HG02884 (cell line): ENCODE measurements at regions not wholly inside any gene's neighbourhood (a gene's known extent, or its start where the extent isn't known, plus 50 kb on each side); places are given as distances from the start of the nearest gene placed in this dataset.
"Not testable (repeated sequence)": the region's sequence is repeated elsewhere in the genome, so short reads cannot be mapped to it uniquely, and the experiment has no call there.

ENCODE experiments used
- ATAC-seq: cut with Tn5 transposase; IDR thresholded peaks from one replicate; pipeline ENCODE4 v1.9.1; 2021; ENCODE audit warnings: mild to moderate bottlenecking, moderate library complexity; ENCODE audit not compliant: unreplicated experiment

- ATAC-seq, result no peak
Observed at GRCh38 chr2:59413751-59414570, 1139.5 kb downstream of the BCL11A start.

GRCh38 chr2:59399126-59399525 lies 1154.3 kb downstream of the BCL11A start:
- ATAC-seq, result no peak

DNA sequence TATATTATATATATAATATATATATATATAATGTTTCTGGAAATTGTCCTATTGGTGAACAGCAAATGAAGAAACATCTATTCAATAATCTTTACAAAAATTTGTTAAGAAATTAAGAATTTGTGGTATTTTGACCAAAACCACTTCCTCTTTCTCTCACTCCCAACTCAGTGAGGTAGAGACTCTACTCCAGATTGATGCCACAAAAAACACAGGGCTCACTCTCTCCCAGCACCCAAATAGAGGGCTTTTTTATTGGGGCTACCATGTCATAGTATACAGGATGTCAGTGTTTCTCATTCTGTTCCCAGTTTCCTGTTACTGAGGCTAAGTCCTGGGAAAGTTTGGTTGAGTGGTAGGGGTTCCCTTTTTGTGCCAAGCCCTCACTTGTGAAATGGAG lies 1155.4 kb downstream of the BCL11A start:
- ATAC-seq, result no peak

DNA sequence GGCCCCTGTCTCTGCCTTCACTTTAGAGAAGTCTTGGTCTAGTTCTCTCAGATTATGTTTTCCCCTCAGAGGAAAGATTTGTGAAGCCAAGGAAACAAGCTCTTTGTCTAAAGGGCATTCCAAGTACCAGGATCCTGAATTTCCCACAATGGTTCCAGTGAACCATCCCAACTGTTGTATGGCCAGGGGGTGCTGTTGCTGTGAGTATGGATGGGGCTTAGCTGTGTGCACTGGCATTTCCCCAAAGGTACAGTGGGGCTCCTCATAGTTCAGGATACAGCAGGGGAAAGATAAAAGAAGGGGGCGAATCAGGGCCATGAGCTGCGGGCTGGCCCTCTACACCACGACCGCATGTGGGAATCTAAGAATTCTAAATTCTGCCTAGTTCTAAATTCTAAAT lies 1154.0 kb upstream of the FANCL start:
- no peak for ATAC-seq

- no peak for ATAC-seq
Observed at GRCh38 chr2:59391896-59392295, 1150.8 kb upstream of the FANCL start.

DNA sequence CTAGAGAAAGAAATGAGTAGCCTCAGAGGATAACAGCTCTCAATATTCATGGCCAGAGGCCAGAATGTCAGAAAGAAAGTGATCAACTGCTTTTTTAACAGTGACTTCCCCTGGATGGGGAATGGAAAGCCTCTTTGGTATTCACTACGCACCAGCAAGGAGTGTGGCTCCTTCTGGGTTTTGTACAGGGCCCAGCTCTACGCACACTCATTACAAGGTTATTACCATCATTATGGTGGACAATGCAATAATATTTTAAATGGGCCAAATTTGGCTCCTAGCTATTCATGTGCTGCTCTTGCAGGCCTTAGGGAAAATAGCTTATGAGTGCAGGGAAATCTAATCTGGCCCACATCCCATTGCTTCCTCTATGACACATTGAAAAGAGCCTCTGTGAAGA lies 1149.5 kb upstream of the FANCL start:
- no peak for ATAC-seq

GRCh38 chr2:59389240-59389639 lies 1148.1 kb upstream of the FANCL start:
- no peak for ATAC-seq

- no peak for ATAC-seq
Observed at GRCh38 chr2:59385971-59386370, 1144.8 kb upstream of the FANCL start.

DNA sequence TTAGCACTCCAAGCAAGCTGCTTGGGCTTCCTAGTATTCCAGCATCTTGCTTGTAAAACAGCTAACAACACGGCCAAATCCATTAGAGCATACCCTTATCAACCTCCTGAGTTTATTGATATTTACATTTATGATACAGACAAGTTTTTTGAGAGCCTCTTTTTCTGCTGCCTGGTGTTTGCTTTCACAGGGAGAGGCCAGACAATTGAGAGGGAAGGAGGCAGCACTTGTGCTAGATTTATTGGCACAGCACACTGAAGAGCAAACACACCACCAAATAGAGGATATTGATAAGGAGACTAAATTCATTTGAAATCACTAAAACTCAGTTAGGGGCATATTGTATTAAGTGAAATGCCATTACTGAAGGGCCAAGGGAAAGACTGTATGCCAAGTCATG lies 1142.3 kb upstream of the FANCL start:
- ATAC-seq, result no peak

GRCh38 chr2:59378127-59378526 lies 1137.0 kb upstream of the FANCL start:
- ATAC-seq, result no peak

DNA sequence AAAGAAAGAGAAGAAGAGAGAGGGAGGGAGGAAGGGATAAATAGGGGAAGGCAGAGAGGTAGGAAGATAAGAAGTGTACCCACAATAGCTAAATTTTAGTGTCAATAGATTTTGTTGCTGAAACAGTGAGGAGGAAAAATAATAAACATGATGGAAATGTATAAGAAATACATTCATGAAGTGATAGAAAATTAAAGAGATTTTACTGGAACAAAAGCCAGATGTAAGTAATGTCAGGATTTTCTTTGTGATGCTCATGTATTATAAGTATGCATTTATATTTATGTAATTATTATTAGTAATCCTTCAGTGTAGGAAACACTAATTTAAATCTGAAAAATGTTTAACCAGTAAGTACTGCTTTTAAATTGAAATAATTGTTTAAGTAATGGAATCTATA lies 1125.2 kb upstream of the FANCL start:
- ATAC-seq, result no peak

- ATAC-seq, result no peak
Observed at GRCh38 chr2:59354498-59354897, 1113.4 kb upstream of the FANCL start.

- ATAC-seq, result no peak
Observed at GRCh38 chr2:59353306-59353921, 1112.3 kb upstream of the FANCL start.

GRCh38 chr2:59342166-59342565 lies 1101.0 kb upstream of the FANCL start:
- no peak for ATAC-seq

DNA sequence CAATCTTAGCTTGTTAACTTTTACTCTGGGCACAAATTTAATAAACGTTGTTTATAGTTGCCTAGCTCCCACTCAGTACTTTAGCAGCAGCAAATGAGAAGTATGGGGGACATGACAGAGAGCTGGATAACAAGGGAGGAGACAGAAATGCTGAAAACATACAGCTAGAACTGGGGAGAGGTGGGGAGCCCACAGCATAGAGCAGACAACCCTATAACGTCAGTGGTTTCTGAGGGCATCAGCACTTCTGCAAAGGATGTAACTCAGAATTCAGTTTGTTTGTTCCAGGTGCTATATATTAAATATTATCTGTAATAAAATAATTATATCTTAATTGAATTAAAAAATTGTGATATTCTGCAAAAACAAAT lies 1098.7 kb upstream of the FANCL start:
- ATAC-seq, result no peak

GRCh38 chr2:59339121-59339836 lies 1098.2 kb upstream of the FANCL start:
- no peak for ATAC-seq

DNA sequence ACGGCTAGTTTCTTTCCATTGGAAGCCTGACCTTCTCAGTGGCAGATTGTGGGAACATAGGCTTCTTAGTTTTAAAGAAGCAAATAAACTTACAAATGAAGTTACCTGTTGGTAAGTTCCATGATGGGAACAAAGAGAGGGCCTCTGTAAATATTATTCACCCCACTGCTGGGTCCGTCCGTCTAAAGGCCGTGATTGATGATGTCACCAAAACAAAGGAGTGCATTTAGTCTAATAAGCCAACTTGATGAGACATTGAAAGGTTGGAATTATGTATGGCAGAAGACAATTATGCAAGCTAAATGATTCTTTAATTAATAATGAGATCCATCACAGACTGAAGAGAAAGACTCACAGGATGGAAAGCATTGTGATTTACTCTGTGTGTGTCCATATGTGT lies 1091.9 kb upstream of the FANCL start:
- no peak for ATAC-seq

- ATAC-seq, result not testable (repeated sequence)
Observed at GRCh38 chr2:59326581-59327365, 1085.6 kb upstream of the FANCL start.

DNA sequence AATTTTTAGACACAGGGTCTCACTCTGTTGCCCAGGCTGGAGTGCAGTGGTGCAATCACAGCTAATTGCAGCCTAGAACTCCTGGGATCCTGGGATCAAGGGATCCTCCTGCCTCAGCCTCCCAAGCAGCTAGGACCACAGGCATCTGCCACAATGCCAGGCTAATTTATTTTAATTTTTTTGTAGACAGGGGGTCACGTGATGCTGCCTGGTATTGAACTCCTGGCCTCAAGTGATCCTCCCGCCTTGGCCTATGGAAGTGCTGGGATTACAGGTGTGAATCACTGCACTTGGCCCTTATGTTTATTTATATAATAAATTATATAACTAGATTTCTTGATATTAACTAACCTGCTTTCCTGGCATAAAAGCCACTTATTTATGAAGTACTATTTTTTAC lies 1081.7 kb upstream of the FANCL start:
- no peak for ATAC-seq

DNA sequence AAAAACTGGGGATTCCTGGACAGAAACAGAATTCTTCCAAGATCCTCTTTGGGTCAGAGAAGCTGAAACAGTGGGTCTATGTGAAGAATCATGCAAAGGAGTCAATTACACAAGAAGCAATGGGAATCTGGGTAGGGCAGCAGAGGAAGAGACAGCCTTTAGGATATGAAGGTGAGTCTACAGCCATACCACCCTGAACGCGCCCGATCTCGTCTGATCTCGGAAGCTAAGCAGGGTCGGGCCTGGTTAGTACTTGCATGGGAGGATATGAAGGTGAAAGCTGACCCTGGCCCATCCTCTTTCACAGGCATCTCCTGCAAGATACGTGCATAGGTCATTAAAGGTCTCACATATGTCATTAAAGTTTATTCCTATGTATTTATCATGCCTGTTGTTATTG lies 1080.9 kb upstream of the FANCL start:
- no peak for ATAC-seq

- ATAC-seq, result no peak
Observed at GRCh38 chr2:59314031-59314766, 1073.1 kb upstream of the FANCL start.
